Panc1 (cell line): ENCODE measurements at regions not wholly inside any gene's neighbourhood (a gene's known extent, or its start where the extent isn't known, plus 50 kb on each side); places are given as distances from the start of the nearest gene placed in this dataset.

Experiments
- ATAC-seq: fragments of 200-7000 bp; cut with Tn5 transposase; 2 replicates; pipeline ENCODE4 v1.9.1; 2020; ENCODE audit warnings: mild to moderate bottlenecking, moderate library complexity
- BruUV-seq: library from RNA; stranded (reverse); fragments of 400-500 nt; replicated peaks from 2 replicates; lab custom pipeline; 2021; lab: Mats Ljungman, UMichigan
- CTCF ChIA-PET: fragments of 300-600 bp; sonication (Branson Sonifier 250); formaldehyde crosslinking; loops from one replicate; lab custom pipeline; 2022; ENCODE audit warnings: antibody characterized with exemption; lab: Charles Lee
- POLR2A ChIA-PET: fragments of 300-600 bp; sonication (Branson Sonifier 250); formaldehyde crosslinking; loops from one replicate; lab custom pipeline; 2022; ENCODE audit warnings: antibody characterized with exemption; lab: Charles Lee
- DNase-seq: peaks from one replicate; pipeline ENCODE4 v3.0.0-alpha.2; 2010; ENCODE audit warnings: low read depth, low spot score
- H3K27ac ChIP-seq: 2 replicates; pipeline ENCODE4 v1.5.1; 2011; ENCODE audit warnings: mild to moderate bottlenecking, low read length, inconsistent platforms
- H3K27me3 ChIP-seq: fragments of 200-500 bp; sonication (Bioruptor generic); 2 replicates; pipeline ENCODE4 v1.6.0; 2014; ENCODE audit warnings: low read length, inconsistent platforms; ENCODE audit not compliant: control insufficient read depth, insufficient read depth
- H3K36me3 ChIP-seq: fragments of 200-500 bp; sonication (Bioruptor generic); 2 replicates; pipeline ENCODE4 v1.5.1; 2014; ENCODE audit warnings: inconsistent platforms, mild to moderate bottlenecking, low read length, moderate library complexity; ENCODE audit not compliant: control insufficient read depth, insufficient read depth
- H3K4me1 ChIP-seq: 2 replicates; pipeline ENCODE4 v1.5.1; 2011; ENCODE audit warnings: inconsistent platforms, mild to moderate bottlenecking, low read length, moderate library complexity; ENCODE audit not compliant: control insufficient read depth, insufficient read depth
- H3K4me3 ChIP-seq, 2 experiments: 2 replicates each; pipeline ENCODE4 v1.5.1; 2011 to 2012; ENCODE audit warnings: low read depth in 2 of 2, low read length in 2 of 2, mild to moderate bottlenecking in 2 of 2, inconsistent platforms in 1 of 2, moderate library complexity in 1 of 2
- H3K9me3 ChIP-seq: fragments of 200-500 bp; sonication (Bioruptor generic); 2 replicates; pipeline ENCODE4 v1.5.1; 2014; ENCODE audit warnings: low read depth, mild to moderate bottlenecking, inconsistent platforms, low read length, moderate library complexity; ENCODE audit not compliant: control insufficient read depth, insufficient read depth
- CTCF ChIP-seq: fragments of 450-650 bp; IDR thresholded peaks from 2 replicates; pipeline ENCODE4 v1.5.1; 2017; ENCODE audit warnings: mild to moderate bottlenecking
- POLR2AphosphoS5 ChIP-seq: IDR thresholded peaks from 2 replicates; pipeline ENCODE4 v1.6.1; 2012; ENCODE audit warnings: mild to moderate bottlenecking, low read depth, low read length, moderate library complexity
- REST ChIP-seq, 2 experiments: IDR thresholded peaks; 2 replicates each; pipeline ENCODE4 v1.6.1; 2011 to 2012; ENCODE audit warnings: low read depth in 2 of 2, control low read depth in 1 of 2, low read length in 1 of 2, mild to moderate bottlenecking in 1 of 2, moderate library complexity in 1 of 2; ENCODE audit not compliant: insufficient read depth in 1 of 2
- SIN3A ChIP-seq: IDR thresholded peaks from 2 replicates; pipeline ENCODE4 v1.6.1; 2012; ENCODE audit warnings: low read depth, mild to moderate bottlenecking, low read length, moderate library complexity, borderline replicate concordance; ENCODE audit not compliant: insufficient read depth
- TCF7L2 ChIP-seq: IDR thresholded peaks from 2 replicates; pipeline ENCODE4 v1.6.1; 2011; ENCODE audit warnings: mild to moderate bottlenecking, low read depth, low read length, inconsistent platforms
- in situ Hi-C: cut with HindIII; loops from 2 replicates; pipeline ENCODE4 v1.10.0; 2016; ENCODE audit warnings: low sequenced_read_pairs, low pct_unique_long_range_greater_than_20kb
- intact Hi-C: fragments of 100-400 bp; cut with micrococcal nuclease; formaldehyde crosslinking; loops from one replicate; pipeline ENCODE4 v1.10.0; 2022; ENCODE audit not compliant: unreplicated experiment

- no TSS peak for BruUV-seq
- Histone ChIP-seq H3K27me3 (no peaks in the 10 kb centered on the region), H3K9me3 (no peaks in the 10 kb centered on the region), H3K4me1 (no peaks in the 10 kb centered on the region), H3K4me3 (no peak overlapping the region), H3K27ac (no peak overlapping the region), H3K36me3 (no peaks in the 10 kb centered on the region)
- CTCF ChIA-PET: no interaction called here
- in situ Hi-C loops: no loop called here
- no peak for DNase-seq
- POLR2A ChIA-PET: no interaction called here
- intact Hi-C loops: loop anchor here (10.0 kb wide), 1 partner anchor 168 kb away; no protein-coding TSS in a partner anchor
- TF ChIP-seq SIN3A: no peak
- TF ChIP-seq CTCF: no peak
- TF ChIP-seq REST (IDR thresholded peaks at IDR 0.05; ENCODE audit: insufficient read depth in 1 of 2, low read depth in 2 of 2, low read length in 1 of 2): no peak
- no peak for TF ChIP-seq POLR2AphosphoS5
- no peak for TF ChIP-seq TCF7L2
- no peak for ATAC-seq
These were observed 95.2 kb upstream of the SMIM36 start for GRCh38 chr17:55606488-55606815.

- CTCF ChIA-PET: no interaction called here
- Histone ChIP-seq H3K36me3 (no peaks in the 10 kb centered on the region), H3K4me3 (no peak overlapping the region), H3K4me1 (no peaks in the 10 kb centered on the region), H3K27ac (no peak overlapping the region), H3K9me3 (no peaks in the 10 kb centered on the region), H3K27me3 (no peaks in the 10 kb centered on the region)
- no TSS peak for BruUV-seq
- DNase-seq (no peak), ATAC-seq (no peak)
- POLR2A ChIA-PET: no interaction called here
- intact Hi-C loops: loop anchor here (10.0 kb wide), 1 partner anchor 169 kb away; no protein-coding TSS in a partner anchor
- TF ChIP-seq CTCF (no peak), TCF7L2 (no peak), SIN3A (no peak), POLR2AphosphoS5 (no peak), REST (IDR thresholded peaks at IDR 0.05; ENCODE audit: insufficient read depth in 1 of 2, low read depth in 2 of 2, low read length in 1 of 2) (no peak)
- in situ Hi-C loops: no loop called here
These were observed 94.6 kb upstream of the SMIM36 start for GRCh38 chr17:55605705-55606487.
